VCaP (cell line): ENCODE measurements at regions not wholly inside any gene's neighbourhood (a gene's known extent, or its start where the extent isn't known, plus 50 kb on each side); places are given as distances from the start of the nearest gene placed in this dataset.

Experiments
- H3K27ac ChIP-seq: fragments of 450-650 bp; 2 replicates; pipeline ENCODE4 v1.5.1; 2017
- TF ChIP-seq, protein P1 (sequence below): fragments of 450-650 bp; conservative IDR thresholded peaks from 2 replicates; pipeline ENCODE4 v1.5.1; 2017; ENCODE audit warnings: mild to moderate bottlenecking, moderate library complexity

DNA sequence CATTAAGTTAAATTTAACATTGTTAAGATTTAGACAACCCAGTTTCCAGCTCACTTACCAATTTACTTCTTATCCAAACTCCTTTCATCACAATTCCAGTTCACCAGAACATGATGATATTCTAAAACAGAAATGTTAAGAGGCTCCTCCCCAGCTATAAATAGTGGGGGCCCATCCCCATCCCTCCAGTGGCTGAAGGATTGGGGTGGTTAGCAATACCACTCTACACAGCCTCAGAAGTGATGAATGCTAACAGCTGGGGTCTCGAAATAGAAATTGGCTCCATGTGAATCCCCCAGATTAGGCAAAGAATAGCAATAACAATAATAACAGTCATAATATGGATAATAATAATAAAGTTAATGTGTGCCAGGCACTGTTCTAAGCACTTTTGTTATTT, 97.9 kb upstream of the NCAM1 start:
- TF ChIP-seq, protein P1, sequence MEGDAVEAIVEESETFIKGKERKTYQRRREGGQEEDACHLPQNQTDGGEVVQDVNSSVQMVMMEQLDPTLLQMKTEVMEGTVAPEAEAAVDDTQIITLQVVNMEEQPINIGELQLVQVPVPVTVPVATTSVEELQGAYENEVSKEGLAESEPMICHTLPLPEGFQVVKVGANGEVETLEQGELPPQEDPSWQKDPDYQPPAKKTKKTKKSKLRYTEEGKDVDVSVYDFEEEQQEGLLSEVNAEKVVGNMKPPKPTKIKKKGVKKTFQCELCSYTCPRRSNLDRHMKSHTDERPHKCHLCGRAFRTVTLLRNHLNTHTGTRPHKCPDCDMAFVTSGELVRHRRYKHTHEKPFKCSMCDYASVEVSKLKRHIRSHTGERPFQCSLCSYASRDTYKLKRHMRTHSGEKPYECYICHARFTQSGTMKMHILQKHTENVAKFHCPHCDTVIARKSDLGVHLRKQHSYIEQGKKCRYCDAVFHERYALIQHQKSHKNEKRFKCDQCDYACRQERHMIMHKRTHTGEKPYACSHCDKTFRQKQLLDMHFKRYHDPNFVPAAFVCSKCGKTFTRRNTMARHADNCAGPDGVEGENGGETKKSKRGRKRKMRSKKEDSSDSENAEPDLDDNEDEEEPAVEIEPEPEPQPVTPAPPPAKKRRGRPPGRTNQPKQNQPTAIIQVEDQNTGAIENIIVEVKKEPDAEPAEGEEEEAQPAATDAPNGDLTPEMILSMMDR: no peak
- H3K27ac ChIP-seq: no peak overlapping the region

DNA sequence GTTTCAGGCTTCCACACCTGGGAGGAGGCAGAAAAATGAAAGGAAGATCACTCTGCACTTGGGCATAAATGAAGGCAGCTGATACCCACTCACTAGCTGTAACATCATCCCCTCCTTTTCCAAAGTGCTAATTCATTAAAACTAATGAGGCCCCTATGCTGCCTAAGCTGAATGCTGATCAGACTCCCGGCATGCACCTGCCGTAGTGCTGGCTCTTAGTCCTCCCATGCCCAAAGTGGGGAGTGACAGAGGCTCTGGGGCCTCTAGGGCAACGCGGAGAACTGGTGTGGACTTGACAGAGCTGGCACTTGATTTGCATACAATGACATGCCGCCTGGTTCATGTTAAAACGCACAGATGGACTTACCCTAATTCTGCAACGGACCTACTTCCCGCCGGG, 96.5 kb upstream of the NCAM1 start:
- TF ChIP-seq, protein P1: no peak
- no peak overlapping the region for H3K27ac ChIP-seq

DNA sequence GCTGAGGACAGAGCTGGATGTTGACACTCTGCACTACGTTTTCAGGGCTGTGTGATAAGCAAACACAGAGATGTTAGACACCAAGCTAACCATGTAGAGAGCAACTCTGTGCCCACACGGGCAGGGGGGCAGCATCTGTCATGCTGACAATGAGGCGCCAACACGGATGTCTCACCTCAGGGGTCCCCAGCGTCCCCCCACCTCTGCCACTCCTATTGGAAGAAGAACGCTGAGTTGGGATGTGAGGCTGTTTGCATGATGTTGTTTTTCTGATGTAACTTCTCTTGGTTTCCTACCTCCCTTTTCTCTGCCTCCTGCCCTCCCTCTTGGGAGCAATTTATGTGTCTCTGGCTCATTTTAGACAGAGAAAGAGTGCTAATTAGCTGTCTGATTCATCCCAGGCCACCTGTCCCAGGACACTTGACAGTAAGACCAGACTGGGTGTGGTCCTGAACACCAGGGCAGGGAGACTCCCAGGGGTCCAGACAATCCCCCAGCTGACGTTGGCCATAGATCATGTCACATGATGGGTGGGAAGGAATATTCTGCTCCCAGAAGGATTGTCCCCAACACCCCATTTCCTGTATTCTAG, 89.2 kb upstream of the NCAM1 start:
- H3K27ac ChIP-seq: no peak overlapping the region
- TF ChIP-seq, protein P1: no peak

DNA sequence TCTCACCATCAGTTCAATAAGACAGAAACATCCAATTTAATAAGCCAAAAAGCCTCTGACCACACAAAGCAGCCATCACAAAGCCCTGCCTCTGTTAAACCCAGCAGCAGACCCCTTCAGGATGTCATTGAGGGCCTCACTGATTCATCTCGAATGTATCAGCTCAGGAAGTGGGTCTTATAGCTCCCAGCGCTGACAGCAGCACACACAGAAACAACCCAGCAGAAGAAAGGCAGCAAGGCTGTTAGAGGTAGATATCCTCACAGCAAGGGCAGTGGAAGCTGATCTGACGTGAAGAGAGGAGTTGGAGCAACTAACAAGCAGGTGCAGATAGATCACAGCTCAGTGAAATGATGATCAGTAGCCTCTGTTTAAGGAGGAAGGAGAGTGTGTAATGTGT, 86.2 kb upstream of the NCAM1 start:
- TF ChIP-seq, protein P1: no peak
- no peak overlapping the region for H3K27ac ChIP-seq

DNA sequence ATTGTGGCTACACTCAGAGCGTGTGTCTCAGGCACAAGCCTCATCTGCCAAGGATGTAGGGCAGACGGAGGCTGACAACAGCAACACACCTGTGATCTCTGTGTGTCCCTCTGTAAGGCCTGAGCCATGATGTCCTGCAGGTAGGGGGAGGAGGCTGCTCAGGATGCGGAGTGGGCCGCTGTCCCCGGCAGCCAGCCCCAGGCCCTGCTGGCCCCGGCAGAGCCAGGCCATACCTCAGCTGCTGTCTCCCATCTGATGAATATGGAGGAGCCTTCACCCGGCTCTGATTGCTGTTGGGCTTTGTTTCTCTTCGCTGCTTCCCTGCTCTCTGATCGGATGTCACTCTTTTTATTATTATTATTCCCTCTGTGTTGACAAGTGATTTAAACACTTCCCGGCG, 83.6 kb upstream of the NCAM1 start:
- TF ChIP-seq, protein P1: no peak

DNA sequence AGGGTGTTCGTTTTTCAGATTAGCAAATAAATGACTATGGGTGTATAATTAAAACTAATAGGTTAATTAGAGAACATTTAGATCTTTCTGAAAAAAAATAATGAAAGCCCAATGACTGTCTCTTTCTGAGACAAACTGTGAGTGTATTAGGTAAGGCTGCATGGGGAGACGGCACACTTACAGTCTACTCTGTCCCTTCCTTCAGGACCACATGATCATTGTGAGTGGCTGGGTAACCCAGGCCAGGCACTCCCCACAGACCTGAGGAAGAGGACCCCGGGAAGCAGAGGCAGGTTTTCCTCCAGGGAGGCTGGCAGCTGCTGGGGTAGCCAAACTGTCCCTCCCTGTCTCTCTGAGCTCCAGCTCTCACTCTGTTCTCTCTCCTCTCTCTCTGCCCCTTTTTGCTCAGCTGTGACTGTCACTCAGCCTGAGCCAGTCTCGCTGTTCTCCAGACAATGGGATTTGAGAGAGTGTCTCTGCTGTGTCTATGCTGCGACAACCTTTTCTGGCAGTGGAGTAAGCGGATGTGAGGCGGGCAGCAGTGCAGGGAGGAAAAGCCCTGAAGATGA, 83.1 kb upstream of the NCAM1 start:
- TF ChIP-seq, protein P1: no peak
- H3K27ac ChIP-seq: no peak overlapping the region

More for the DNA sequence above, 83.6 kb upstream of the NCAM1 start:
- no peak overlapping the region for H3K27ac ChIP-seq

DNA sequence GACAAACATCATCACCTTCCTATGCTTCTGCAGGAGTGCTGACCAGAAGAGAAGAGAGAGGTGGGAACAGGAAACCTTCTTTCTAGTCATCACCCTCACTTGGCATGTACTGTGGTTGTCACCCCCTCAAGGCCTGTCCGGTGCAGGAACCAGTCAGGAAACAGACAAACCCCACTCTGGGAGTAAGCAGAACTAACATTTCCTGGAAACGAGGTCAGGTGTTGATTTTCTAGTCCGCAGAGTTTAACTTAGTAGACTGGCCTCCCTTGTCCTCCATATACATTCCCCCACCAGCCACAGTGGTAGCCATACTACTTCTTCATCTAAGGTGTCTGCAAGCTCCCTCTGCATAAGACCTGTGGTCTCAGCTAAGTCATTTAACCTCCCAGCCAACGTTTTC, 80.7 kb upstream of the NCAM1 start:
- TF ChIP-seq, protein P1: no peak

More for the DNA sequence above, 80.7 kb upstream of the NCAM1 start:
- no peak overlapping the region for H3K27ac ChIP-seq
